GM23338 (cell line): ENCODE measurements at regions not wholly inside any gene's neighbourhood (a gene's known extent, or its start where the extent isn't known, plus 50 kb on each side); places are given as distances from the start of the nearest gene placed in this dataset.

Source experiments
- ATAC-seq: fragments of 200-7000 bp; cut with Tn5 transposase; 3 replicates; pipeline ENCODE4 v1.9.1; 2020
- DNase-seq: peaks from one replicate; pipeline ENCODE4 v3.0.0-alpha.2; 2015; ENCODE audit warnings: low spot score
- H2AFZ ChIP-seq: fragments of 200-600 bp; sonication (generic); 2 replicates; pipeline ENCODE4 v1.8.0; 2016; ENCODE audit warnings: antibody characterized with exemption, mild to moderate bottlenecking, moderate library complexity
- H3F3A ChIP-seq: fragments of 200-600 bp; sonication (generic); replicated peaks from 2 replicates; pipeline ENCODE4 v1.8.0; 2017; ENCODE audit warnings: antibody characterized with exemption, mixed run types, low read depth
- H3K27ac ChIP-seq: fragments of 200-600 bp; sonication (generic); 2 replicates; pipeline ENCODE4 v1.6.1; 2016; ENCODE audit warnings: low read depth
- H3K27me3 ChIP-seq: fragments of 200-600 bp; sonication (generic); 2 replicates; pipeline ENCODE4 v1.8.0; 2016; ENCODE audit warnings: mild to moderate bottlenecking, mixed run types, moderate library complexity; ENCODE audit not compliant: insufficient read depth
- H3K36me3 ChIP-seq: fragments of 200-600 bp; sonication (generic); 2 replicates; pipeline ENCODE4 v1.8.0; 2016; ENCODE audit warnings: mild to moderate bottlenecking; ENCODE audit not compliant: insufficient read depth
- H3K4me1 ChIP-seq: fragments of 200-600 bp; sonication (generic); 2 replicates; pipeline ENCODE4 v1.8.0; 2016; ENCODE audit warnings: mild to moderate bottlenecking, moderate library complexity; ENCODE audit not compliant: insufficient read depth
- H3K4me2 ChIP-seq: fragments of 200-600 bp; sonication (generic); 2 replicates; pipeline ENCODE4 v1.7.1; 2017; ENCODE audit warnings: mixed run types
- H3K4me3 ChIP-seq: fragments of 200-600 bp; sonication (generic); 2 replicates; pipeline ENCODE4 v1.6.1; 2016; ENCODE audit warnings: mixed run types
- H3K79me2 ChIP-seq: fragments of 200-600 bp; sonication (generic); replicated peaks from 2 replicates; pipeline ENCODE4 v1.8.0; 2017; ENCODE audit warnings: mild to moderate bottlenecking; ENCODE audit not compliant: insufficient read depth
- H3K9me2 ChIP-seq: fragments of 200-600 bp; sonication (generic); 2 replicates; pipeline ENCODE4 v1.8.0; 2017; ENCODE audit not compliant: insufficient read depth
- H4K20me1 ChIP-seq: fragments of 200-600 bp; sonication (generic); replicated peaks from 2 replicates; pipeline ENCODE4 v1.8.0; 2017; ENCODE audit warnings: mild to moderate bottlenecking; ENCODE audit not compliant: insufficient read depth
- H3K27ac Mint-ChIP-seq: 2 replicates; pipeline ENCODE4 v1.8.0; 2020; ENCODE audit warnings: inconsistent platforms, mild to moderate bottlenecking, moderate library complexity, mixed read lengths
- H3K27me3 Mint-ChIP-seq: 3 replicates; pipeline ENCODE4 v1.8.0; 2022; ENCODE audit warnings: low read depth, mild to moderate bottlenecking, moderate library complexity, mixed read lengths, inconsistent platforms; ENCODE audit not compliant: insufficient read depth, poor library complexity
- H3K36me3 Mint-ChIP-seq: 3 replicates; pipeline ENCODE4 v1.8.0; 2021; ENCODE audit warnings: low read depth, mild to moderate bottlenecking, inconsistent platforms, moderate library complexity, mixed read lengths
- H3K4me1 Mint-ChIP-seq: 3 replicates; pipeline ENCODE4 v1.8.0; 2020; ENCODE audit warnings: mild to moderate bottlenecking, inconsistent platforms, mixed read lengths
- H3K4me3 Mint-ChIP-seq: 3 replicates; pipeline ENCODE4 v1.8.0; 2021; ENCODE audit warnings: moderate library complexity, mild to moderate bottlenecking, inconsistent platforms, mixed read lengths
- H3K9me3 Mint-ChIP-seq: 3 replicates; pipeline ENCODE4 v1.8.0; 2020; ENCODE audit warnings: moderate library complexity, mild to moderate bottlenecking, inconsistent platforms, mixed read lengths
- CREB1 ChIP-seq: fragments of 250-450 bp; sonication (Bioruptor Pico); IDR thresholded peaks from 2 replicates; pipeline ENCODE4 v1.5.0; 2020; ENCODE audit warnings: low read depth, mild to moderate bottlenecking, moderate library complexity
- EZH2 ChIP-seq: fragments of 200-600 bp; sonication (generic); IDR thresholded peaks from one replicate; pipeline ENCODE4 v1.8.0; 2017; ENCODE audit warnings: antibody characterized with exemption, mild to moderate bottlenecking, low read depth; ENCODE audit not compliant: unreplicated experiment
- EZH2phosphoT487 ChIP-seq: fragments of 200-600 bp; sonication (generic); IDR thresholded peaks from one replicate; pipeline ENCODE4 v1.8.1; 2018; ENCODE audit warnings: antibody characterized with exemption; ENCODE audit not compliant: unreplicated experiment
- JUNB ChIP-seq: IDR thresholded peaks from one replicate; pipeline ENCODE4 v1.6.1; 2016; ENCODE audit warnings: antibody characterized with exemption; ENCODE audit not compliant: unreplicated experiment
- NANOG ChIP-seq: IDR thresholded peaks from 2 replicates; pipeline ENCODE4 v1.6.1; 2016; ENCODE audit warnings: antibody characterized with exemption, borderline replicate concordance
- POLR2AphosphoS5 ChIP-seq: IDR thresholded peaks from 2 replicates; pipeline ENCODE4 v1.6.1; 2016; ENCODE audit warnings: antibody characterized with exemption, low read depth
- STAT1 ChIP-seq: IDR thresholded peaks from one replicate; pipeline ENCODE4 v1.6.1; 2016; ENCODE audit warnings: antibody characterized with exemption; ENCODE audit not compliant: unreplicated experiment
- ZNF114 ChIP-seq: fragments of 250-450 bp; sonication (Bioruptor Pico); IDR thresholded peaks from 2 replicates; pipeline ENCODE4 v1.5.0; 2020; ENCODE audit warnings: mild to moderate bottlenecking, moderate library complexity
- TF ChIP-seq, protein P1 (sequence below): IDR thresholded peaks from 2 replicates; pipeline ENCODE4 v1.6.1; 2016; ENCODE audit warnings: antibody characterized with exemption
- TF ChIP-seq, protein P2 (sequence below), 2 experiments: fragments of 200-600 bp in 1 of 2; sonication (generic) in 1 of 2; conservative IDR thresholded peaks; 2 replicates each; pipeline versions ENCODE4 v1.5.1 to v1.6.1; 2016 to 2017; ENCODE audit warnings: antibody characterized with exemption in 2 of 2, low read depth in 2 of 2, mild to moderate bottlenecking in 2 of 2, moderate library complexity in 1 of 2

DNA sequence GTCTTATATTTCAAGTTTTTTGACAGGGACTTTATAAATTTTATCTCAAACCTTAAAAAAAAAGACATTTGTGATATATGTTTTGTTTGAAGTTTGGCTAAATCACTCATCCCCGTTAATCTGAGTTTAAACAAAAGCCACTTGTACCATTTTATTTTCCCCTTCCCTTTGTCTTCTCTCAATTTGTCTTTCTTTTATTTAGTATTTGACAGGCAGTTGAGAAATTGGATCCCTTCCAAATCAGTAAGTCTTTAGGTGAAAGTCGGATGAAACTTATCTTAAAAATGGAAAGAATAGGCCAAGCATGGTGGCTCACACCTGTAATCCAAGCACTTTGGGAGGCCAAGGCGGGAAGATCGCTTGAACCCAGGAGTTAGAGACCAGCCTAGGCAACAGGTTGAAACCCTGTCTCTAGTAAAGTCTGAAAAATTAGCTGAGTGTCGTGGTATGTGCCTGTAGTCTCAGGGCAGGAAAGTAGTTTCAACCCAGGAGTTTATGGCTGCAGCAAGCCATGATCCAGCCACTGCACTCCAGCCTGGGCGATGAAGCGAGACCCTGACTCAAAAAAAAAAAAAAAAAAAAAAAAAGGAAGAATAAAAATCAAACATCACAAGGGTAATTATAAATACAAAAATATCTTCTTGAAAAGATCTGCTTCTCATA, 394.6 kb upstream of the TPM1 start:
- no peak overlapping the region for H3K4me3 ChIP-seq
- peaks cover 5% of the 10 kb centered on the region for H3K36me3 Mint-ChIP-seq
- no peak for ATAC-seq
- H3K36me3 ChIP-seq: peaks cover 1% of the 10 kb centered on the region; the same call in 1 of the 2 replicates
- H3K27ac ChIP-seq: no peak overlapping the region
- no peaks in the 10 kb centered on the region for H3K27me3 ChIP-seq
- H3K9me2 ChIP-seq: no peaks in the 10 kb centered on the region
- H3K4me3 Mint-ChIP-seq: no peak overlapping the region
- peaks cover 11% of the 10 kb centered on the region for H3K4me1 Mint-ChIP-seq
- H3K9me3 Mint-ChIP-seq: no peaks in the 10 kb centered on the region
- no peak for DNase-seq
- no peaks in the 10 kb centered on the region for H3F3A ChIP-seq
- no peak overlapping the region for H3K4me2 ChIP-seq
- H4K20me1 ChIP-seq: no peaks in the 10 kb centered on the region; the same call in 1 of the 2 replicates
- TF ChIP-seq STAT1: no peak
- no peak for TF ChIP-seq EZH2phosphoT487
- no peak for TF ChIP-seq CREB1
- TF ChIP-seq, protein P1, sequence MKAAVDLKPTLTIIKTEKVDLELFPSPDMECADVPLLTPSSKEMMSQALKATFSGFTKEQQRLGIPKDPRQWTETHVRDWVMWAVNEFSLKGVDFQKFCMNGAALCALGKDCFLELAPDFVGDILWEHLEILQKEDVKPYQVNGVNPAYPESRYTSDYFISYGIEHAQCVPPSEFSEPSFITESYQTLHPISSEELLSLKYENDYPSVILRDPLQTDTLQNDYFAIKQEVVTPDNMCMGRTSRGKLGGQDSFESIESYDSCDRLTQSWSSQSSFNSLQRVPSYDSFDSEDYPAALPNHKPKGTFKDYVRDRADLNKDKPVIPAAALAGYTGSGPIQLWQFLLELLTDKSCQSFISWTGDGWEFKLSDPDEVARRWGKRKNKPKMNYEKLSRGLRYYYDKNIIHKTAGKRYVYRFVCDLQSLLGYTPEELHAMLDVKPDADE: no peak
- no peak for TF ChIP-seq NANOG
- TF ChIP-seq ZNF114 (CRISPR knock-in tag): no peak
- TF ChIP-seq POLR2AphosphoS5: no peak
- TF ChIP-seq EZH2: no peak
- TF ChIP-seq JUNB: no peak
- H3K27ac Mint-ChIP-seq: no peak overlapping the region
- peaks cover 2% of the 10 kb centered on the region for H3K27me3 Mint-ChIP-seq
- no peaks in the 10 kb centered on the region for H3K79me2 ChIP-seq
- no peaks in the 10 kb centered on the region for H3K4me1 ChIP-seq
- H2AFZ ChIP-seq: no peak overlapping the region

DNA sequence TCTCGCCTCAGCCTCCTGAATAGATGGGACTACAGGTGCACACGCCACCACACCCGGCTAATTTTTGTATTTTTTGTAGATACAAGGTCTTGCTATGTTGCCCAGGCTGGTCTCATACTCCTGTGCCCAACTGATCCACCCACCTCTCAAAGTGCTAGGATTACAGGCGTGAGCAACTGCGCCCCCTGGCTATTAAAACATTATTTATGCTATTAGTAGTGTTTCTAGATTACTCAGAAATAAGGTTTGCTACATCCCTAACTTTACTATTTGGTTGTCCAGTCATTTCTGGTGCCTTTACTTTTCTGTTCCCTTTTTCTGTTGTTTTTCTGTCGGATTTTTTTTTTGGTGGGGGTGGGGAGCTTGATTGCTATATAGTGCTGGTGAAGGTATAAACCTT, 393.6 kb upstream of the TPM1 start:
- Mint-ChIP-seq H3K27me3 (peaks cover 2% of the 10 kb centered on the region), H3K27ac (no peak overlapping the region), H3K4me1 (peaks cover 11% of the 10 kb centered on the region), H3K9me3 (no peaks in the 10 kb centered on the region; the same call in 2 of the 3 replicates), H3K4me3 (no peak overlapping the region), H3K36me3 (peaks cover 12% of the 10 kb centered on the region)
- Histone ChIP-seq H3K27me3 (no peaks in the 10 kb centered on the region), H3K27ac (no peak overlapping the region), H3K4me1 (no peaks in the 10 kb centered on the region), H3F3A (no peaks in the 10 kb centered on the region), H3K9me2 (no peaks in the 10 kb centered on the region), H3K36me3 (peaks cover 4% of the 10 kb centered on the region; the same call in 1 of the 2 replicates), H4K20me1 (no peaks in the 10 kb centered on the region; the same call in 1 of the 2 replicates), H3K4me2 (no peak overlapping the region), H3K79me2 (no peaks in the 10 kb centered on the region), H3K4me3 (no peak overlapping the region), H2AFZ (no peak overlapping the region)
- DNase-seq: peak; percentile 56
- TF ChIP-seq JUNB: no peak
- TF ChIP-seq, protein P2, sequence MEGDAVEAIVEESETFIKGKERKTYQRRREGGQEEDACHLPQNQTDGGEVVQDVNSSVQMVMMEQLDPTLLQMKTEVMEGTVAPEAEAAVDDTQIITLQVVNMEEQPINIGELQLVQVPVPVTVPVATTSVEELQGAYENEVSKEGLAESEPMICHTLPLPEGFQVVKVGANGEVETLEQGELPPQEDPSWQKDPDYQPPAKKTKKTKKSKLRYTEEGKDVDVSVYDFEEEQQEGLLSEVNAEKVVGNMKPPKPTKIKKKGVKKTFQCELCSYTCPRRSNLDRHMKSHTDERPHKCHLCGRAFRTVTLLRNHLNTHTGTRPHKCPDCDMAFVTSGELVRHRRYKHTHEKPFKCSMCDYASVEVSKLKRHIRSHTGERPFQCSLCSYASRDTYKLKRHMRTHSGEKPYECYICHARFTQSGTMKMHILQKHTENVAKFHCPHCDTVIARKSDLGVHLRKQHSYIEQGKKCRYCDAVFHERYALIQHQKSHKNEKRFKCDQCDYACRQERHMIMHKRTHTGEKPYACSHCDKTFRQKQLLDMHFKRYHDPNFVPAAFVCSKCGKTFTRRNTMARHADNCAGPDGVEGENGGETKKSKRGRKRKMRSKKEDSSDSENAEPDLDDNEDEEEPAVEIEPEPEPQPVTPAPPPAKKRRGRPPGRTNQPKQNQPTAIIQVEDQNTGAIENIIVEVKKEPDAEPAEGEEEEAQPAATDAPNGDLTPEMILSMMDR (conservative IDR thresholded peaks at IDR 0.05; ENCODE audit: low read depth in 2 of 2): peak; percentile 68 to 69
- peak; percentile 48 for ATAC-seq
